ENCODE measurements at regions not wholly inside any gene's neighbourhood (a gene's known extent, or its start where the extent isn't known, plus 50 kb on each side); places are given as distances from the start of the nearest gene placed in this dataset.

GRCh38 chr3:127393131-127393820 lies 105.4 kb upstream of the PRR20G start:
- DNase-seq: no peak

GRCh38 chr3:127392156-127392490 lies 104.3 kb upstream of the PRR20G start:
- DNase-seq: no peak

GRCh38 chr3:127391436-127392155 lies 103.8 kb upstream of the PRR20G start:
- DNase-seq: no peak

- DNase-seq: no peak
Observed at GRCh38 chr3:127390365-127391025, 102.6 kb upstream of the PRR20G start.

- DNase-seq: no peak
Observed at GRCh38 chr3:127389913-127390312, 102.1 kb upstream of the PRR20G start.

- DNase-seq: no peak
Observed at GRCh38 chr3:127389420-127389819, 101.6 kb upstream of the PRR20G start.

- DNase-seq: no peak
Observed at GRCh38 chr3:127388427-127388826, 100.6 kb upstream of the PRR20G start.

GRCh38 chr3:127387556-127388153 lies 99.8 kb upstream of the PRR20G start:
- no peak for DNase-seq

- DNase-seq: no peak
Observed at GRCh38 chr3:127387119-127387518, 99.3 kb upstream of the PRR20G start.

GRCh38 chr3:127386490-127386889 lies 98.6 kb upstream of the PRR20G start:
- no peak for DNase-seq

GRCh38 chr3:127385540-127385870 lies 97.7 kb upstream of the PRR20G start:
- DNase-seq: no peak

- no peak for DNase-seq
Observed at GRCh38 chr3:127384717-127385539, 97.1 kb upstream of the PRR20G start.

GRCh38 chr3:127383656-127384179 lies 95.9 kb upstream of the PRR20G start:
- no peak for DNase-seq

GRCh38 chr3:127377801-127378655 lies 90.2 kb upstream of the PRR20G start:
- no peak for DNase-seq

GRCh38 chr3:127375151-127375930 lies 87.5 kb upstream of the PRR20G start:
- no peak for DNase-seq

- DNase-seq: no peak
Observed at GRCh38 chr3:127374086-127375010, 86.5 kb upstream of the PRR20G start.

- no peak for DNase-seq
Observed at GRCh38 chr3:127373441-127374085, 85.7 kb upstream of the PRR20G start.

GRCh38 chr3:127371846-127372245 lies 84.0 kb upstream of the PRR20G start:
- no peak for DNase-seq

- DNase-seq: no peak
Observed at GRCh38 chr3:127371334-127371733, 83.5 kb upstream of the PRR20G start.
